ENCODE measurements at regions not wholly inside any gene's neighbourhood (a gene's known extent, or its start where the extent isn't known, plus 50 kb on each side); places are given as distances from the start of the nearest gene placed in this dataset.

- ChIA-PET CTCF (no interaction called here), POLR2A (no interaction called here), RAD21 (ENCODE audit: low non-redundant PET in 1 of 2, low total read pairs in 2 of 2, uncharacterized antibody in 2 of 2, unreplicated experiment in 2 of 2) (no interaction called here)
- ATAC-seq (no peak), DNase-seq (ENCODE audit: low read depth, low spot score) (no peak)
- no peaks in the 10 kb centered on the region for H3K9me2 ChIP-seq (ENCODE audit: insufficient read depth)
- H4K20me1 ChIP-seq (ENCODE audit: insufficient read depth), result no peaks in the 10 kb centered on the region
- TF ChIP-seq POLR2AphosphoS5 (IDR thresholded peaks at IDR 0.05; ENCODE audit: low read depth, low read length) (no peak), RAD21 (IDR thresholded peaks at IDR 0.05; ENCODE audit: low read depth) (no peak), CTCF (IDR thresholded peaks at IDR 0.05 in 2 of 3, conservative IDR thresholded peaks at IDR 0.05 in 1 of 3; ENCODE audit: borderline replicate concordance in 1 of 3, insufficient read depth in 1 of 3, low read depth in 2 of 3, low read length in 2 of 3) (no peak), ZFX (IDR thresholded peaks at IDR 0.05) (no peak), EGR1 (IDR thresholded peaks at IDR 0.05; ENCODE audit: low read depth) (no peak), EZH2phosphoT487 (IDR thresholded peaks at IDR 0.05; ENCODE audit: borderline replicate concordance) (no peak)
- no peaks in the 10 kb centered on the region for H3K36me3 ChIP-seq (ENCODE audit: control insufficient read depth in 1 of 2, insufficient read depth in 2 of 2, low read length in 2 of 2)
- 0 out of 2 replicates have a peak, but pooled peaks cover 5% of the 10 kb centered on the region for H3K27me3 ChIP-seq (ENCODE audit: insufficient read depth, low read length)
- no peak overlapping the region for H3K4me3 ChIP-seq (replicated peaks in 1 of 2; ENCODE audit: low read depth in 1 of 2, low read length in 2 of 2)
- no peaks in the 10 kb centered on the region; a peak in 1 of 4 replicates for H3K4me1 ChIP-seq (ENCODE audit: control insufficient read depth in 1 of 2, insufficient read depth in 2 of 2, low read length in 2 of 2)
- H3K9ac ChIP-seq (ENCODE audit: low read length), result no peak overlapping the region
- intact Hi-C loops (cut with micrococcal nuclease), result no loop called here
- BruUV-seq (replicated peaks), result no TSS peak
- H3K9me3 ChIP-seq (ENCODE audit: control insufficient read depth in 1 of 2, insufficient read depth in 1 of 2, low read depth in 1 of 2, low read length in 2 of 2), result no peaks in the 10 kb centered on the region
- no peak overlapping the region for H2AFZ ChIP-seq (ENCODE audit: low read depth, low read length, poor library complexity, severe bottlenecking)
- no peak overlapping the region for H3K27ac ChIP-seq (ENCODE audit: low read depth, low read length)
- H3K4me2 ChIP-seq (ENCODE audit: low read length), result no peak overlapping the region
- H3K79me2 ChIP-seq (ENCODE audit: insufficient read depth, low read length), result no peaks in the 10 kb centered on the region
These were observed 210.0 kb upstream of the IGF1R start for GRCh38 chr15:98438326-98438725.

- no TSS peak for BruUV-seq (replicated peaks)
- DNase-seq (ENCODE audit: low read depth, low spot score), result no peak
- Histone ChIP-seq H3K79me2 (ENCODE audit: insufficient read depth, low read length) (no peaks in the 10 kb centered on the region), H3K36me3 (ENCODE audit: control insufficient read depth in 1 of 2, insufficient read depth in 2 of 2, low read length in 2 of 2) (no peaks in the 10 kb centered on the region), H3K27me3 (ENCODE audit: insufficient read depth, low read length) (0 out of 2 replicates have a peak, but pooled peaks cover 5% of the 10 kb centered on the region), H3K4me2 (ENCODE audit: low read length) (no peak overlapping the region), H3K9me2 (ENCODE audit: insufficient read depth) (no peaks in the 10 kb centered on the region), H2AFZ (ENCODE audit: low read depth, low read length, poor library complexity, severe bottlenecking) (no peak overlapping the region), H3K4me1 (ENCODE audit: control insufficient read depth in 1 of 2, insufficient read depth in 2 of 2, low read length in 2 of 2) (no peaks in the 10 kb centered on the region; a peak in 1 of 4 replicates), H3K9ac (ENCODE audit: low read length) (no peak overlapping the region), H4K20me1 (ENCODE audit: insufficient read depth) (no peaks in the 10 kb centered on the region), H3K27ac (ENCODE audit: low read depth, low read length) (no peak overlapping the region), H3K4me3 (replicated peaks in 1 of 2; ENCODE audit: low read depth in 1 of 2, low read length in 2 of 2) (no peak overlapping the region), H3K9me3 (ENCODE audit: control insufficient read depth in 1 of 2, insufficient read depth in 1 of 2, low read depth in 1 of 2, low read length in 2 of 2) (no peaks in the 10 kb centered on the region)
- CTCF ChIA-PET, result no interaction called here
- RAD21 ChIA-PET (ENCODE audit: low non-redundant PET in 1 of 2, low total read pairs in 2 of 2, uncharacterized antibody in 2 of 2, unreplicated experiment in 2 of 2), result no interaction called here
- intact Hi-C loops (cut with micrococcal nuclease), result no loop called here
- no peak for ATAC-seq
- POLR2A ChIA-PET, result no interaction called here
- TF ChIP-seq YY1 (IDR thresholded peaks at IDR 0.05; ENCODE audit: extremely low read depth, insufficient replicate concordance, low read depth, low read length), result no peak
- TF ChIP-seq SP1 (IDR thresholded peaks at IDR 0.05; ENCODE audit: low read depth), result no peak
- no peak for TF ChIP-seq CTCF (IDR thresholded peaks at IDR 0.05 in 2 of 3, conservative IDR thresholded peaks at IDR 0.05 in 1 of 3; ENCODE audit: borderline replicate concordance in 1 of 3, insufficient read depth in 1 of 3, low read depth in 2 of 3, low read length in 2 of 3)
- no peak for TF ChIP-seq ELF1 (IDR thresholded peaks at IDR 0.05; ENCODE audit: borderline replicate concordance, low read depth)
- no peak for TF ChIP-seq ZBTB33 (IDR thresholded peaks at IDR 0.05; ENCODE audit: extremely low read depth, insufficient replicate concordance, low read length)
- no peak for TF ChIP-seq POLR2AphosphoS5 (IDR thresholded peaks at IDR 0.05; ENCODE audit: low read depth, low read length)
- no peak for TF ChIP-seq MAX (IDR thresholded peaks at IDR 0.05)
- no peak for TF ChIP-seq ZNF274 (IDR thresholded peaks at IDR 0.05; ENCODE audit: low read depth, low read length)
- no peak for TF ChIP-seq ATF3 (IDR thresholded peaks at IDR 0.05)
- TF ChIP-seq CEBPB (IDR thresholded peaks at IDR 0.05; ENCODE audit: low read depth), result no peak
These were observed 209.4 kb upstream of the IGF1R start for GRCh38 chr15:98438907-98439306.
